SHP77 (cell line): ENCODE measurements at regions not wholly inside any gene's neighbourhood (a gene's known extent, or its start where the extent isn't known, plus 50 kb on each side); places are given as distances from the start of the nearest gene placed in this dataset.

Source experiments
- DNase-seq, 2 experiments: peaks; one replicate each; lab custom pipeline; 2025; lab: John Stamatoyannopoulos, UW

DNA sequence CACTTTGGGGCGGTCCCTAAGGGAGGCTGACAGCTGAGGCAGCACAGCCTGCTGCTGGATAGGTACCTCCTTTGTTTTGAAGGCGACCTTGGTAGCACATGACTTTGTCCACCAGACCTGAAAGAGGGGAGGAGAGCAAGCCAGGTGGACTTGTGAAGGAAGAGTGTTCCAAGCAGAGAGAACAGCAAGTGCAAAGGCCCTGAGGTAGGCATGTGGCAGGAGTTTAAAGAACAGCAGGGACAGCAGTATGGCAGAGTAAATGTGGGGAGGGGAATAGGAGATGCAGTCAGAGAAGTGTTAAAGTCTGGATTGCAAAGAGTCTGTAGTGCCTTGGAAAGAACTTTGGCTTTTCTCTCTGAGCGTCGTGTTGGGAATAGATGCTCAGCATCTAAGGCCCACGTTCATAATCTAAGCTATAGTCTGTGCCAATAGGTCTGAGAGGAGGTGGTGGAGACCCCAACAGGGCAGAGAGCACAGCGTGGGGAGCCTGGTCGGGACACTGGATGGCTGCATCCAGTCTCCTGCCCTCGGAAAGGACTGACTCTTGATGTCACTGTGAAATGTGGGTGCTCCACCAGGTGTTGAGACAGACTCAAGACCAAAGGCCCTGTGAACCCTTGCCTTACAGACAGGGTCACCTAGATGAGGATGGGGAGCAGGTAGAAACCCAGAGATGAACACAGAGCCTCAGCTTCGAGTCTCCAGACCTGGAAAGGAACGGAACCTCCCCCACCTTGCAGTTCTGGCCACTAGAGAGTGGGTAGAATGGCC is 242.1 kb upstream of the PWP1 start:
- DNase-seq = no peak

DNA sequence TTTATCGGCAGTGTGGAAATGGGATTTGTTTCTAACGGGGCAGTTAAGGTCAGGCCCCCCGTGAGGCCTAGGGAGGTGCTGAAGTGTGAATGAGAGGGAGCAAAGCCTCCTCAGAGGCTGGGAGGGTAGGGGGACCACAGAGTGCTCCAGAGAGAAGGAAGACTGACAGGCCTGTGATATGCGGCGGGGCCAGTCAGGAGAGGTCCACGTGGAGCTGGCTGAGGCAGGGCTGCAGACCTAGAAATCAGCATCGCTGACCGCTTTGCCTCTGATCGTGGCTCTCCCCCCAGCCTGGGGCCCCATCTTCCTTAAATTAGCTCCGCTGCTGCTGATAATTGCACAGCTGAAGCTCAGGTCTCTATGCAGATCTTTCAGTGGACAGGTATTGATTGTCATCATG is 240.8 kb upstream of the PWP1 start:
- DNase-seq = no peak

DNA sequence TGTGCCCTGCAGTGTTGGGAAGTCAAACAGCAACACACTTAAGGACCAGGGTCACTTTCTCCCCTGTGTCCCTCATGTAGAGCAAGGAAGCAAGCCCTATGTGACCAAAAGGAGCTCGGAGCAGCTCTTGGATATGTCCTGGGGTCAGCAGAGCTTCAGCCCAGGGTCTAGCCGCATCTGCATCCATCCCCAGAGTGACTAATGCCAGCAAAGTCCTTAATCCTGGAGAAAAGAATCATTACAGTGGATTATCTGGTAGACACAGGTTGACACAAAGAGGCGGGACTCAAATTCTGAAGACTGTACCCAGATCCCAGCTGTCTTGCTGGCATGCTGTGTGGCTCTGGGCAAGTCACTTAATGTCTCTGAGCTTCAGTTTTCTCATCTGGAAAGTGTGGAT is 239.1 kb upstream of the PWP1 start:
- no peak for DNase-seq

DNA sequence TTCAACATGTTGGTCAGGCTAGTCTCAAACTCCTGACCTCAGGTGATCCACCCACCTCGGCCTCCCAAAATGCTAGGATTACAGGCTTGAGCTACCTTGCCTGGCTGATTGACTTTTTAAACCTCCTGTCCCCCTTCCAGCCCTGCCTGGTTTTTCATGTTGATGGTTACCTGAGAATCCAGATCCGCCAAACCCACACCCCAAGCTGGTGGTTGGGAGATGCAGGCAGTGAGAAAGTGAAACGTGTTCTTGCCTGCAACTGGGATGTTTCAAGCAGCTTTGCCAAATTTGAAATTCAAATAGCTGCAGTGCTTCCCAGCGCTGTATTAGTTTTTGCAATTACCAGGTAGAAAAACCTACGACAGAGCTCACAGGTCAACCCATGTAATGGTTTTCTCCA is 238.3 kb upstream of the PWP1 start:
- no peak for DNase-seq

DNA sequence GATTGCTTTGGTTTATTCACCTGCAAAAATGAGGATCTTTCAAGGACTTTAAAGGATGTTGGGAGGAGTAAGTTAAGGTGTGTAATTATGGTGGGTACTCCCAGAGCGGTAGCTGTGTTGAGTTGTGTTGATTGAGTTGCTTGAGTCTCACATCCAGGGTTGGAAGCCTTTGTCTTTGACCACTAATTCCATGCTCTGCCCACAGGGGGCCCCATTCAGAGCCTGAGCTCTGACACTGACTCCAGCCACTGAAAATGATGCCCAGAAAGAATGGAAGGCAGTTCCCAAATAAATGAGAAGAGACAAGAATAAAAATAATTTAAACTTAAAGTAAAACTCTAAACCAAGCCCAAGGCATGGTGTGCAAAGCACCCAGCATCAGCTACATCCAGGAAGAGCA is 237.4 kb upstream of the PWP1 start:
- peak in 1 of 2 experiments; percentile 12 for DNase-seq

DNA sequence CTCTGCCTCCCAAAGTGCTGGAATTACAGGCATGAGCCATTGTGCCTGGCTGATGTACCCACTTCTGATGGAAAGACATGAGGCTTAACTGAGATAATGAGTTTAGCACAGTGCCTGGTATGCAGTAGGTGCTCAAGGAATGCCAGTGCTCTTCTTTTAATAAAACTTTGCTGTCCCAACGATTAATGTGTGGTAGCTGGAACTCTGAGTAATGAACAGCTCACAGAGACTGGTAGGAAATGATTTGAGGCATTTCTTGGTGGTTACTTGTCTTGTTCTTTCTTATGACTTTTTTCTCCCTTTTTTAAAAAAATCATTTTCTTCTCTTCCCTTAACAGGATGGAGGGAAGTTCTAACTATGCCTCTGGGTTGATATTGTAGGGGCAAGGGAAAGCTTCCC is 235.7 kb upstream of the PWP1 start:
- no peak for DNase-seq

DNA sequence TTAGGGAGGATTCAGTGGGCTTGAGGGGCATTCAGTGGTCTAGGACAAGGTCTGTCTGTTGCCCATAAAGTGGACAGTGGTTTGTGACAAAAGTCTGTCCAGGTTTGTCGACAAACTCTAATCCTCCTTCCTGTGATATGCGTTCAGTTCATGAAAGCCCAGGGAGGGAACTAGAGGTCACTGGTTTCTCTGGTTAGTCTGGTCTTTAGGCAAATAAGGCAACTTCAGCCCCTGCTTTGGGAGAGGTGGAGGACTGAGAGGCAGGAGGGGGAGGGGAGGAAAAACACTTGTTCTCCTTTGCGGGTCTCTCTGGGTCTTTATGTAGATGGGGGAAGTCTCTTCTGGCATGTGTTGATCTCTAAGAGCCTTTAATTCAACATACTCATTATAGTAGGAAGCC is 235.1 kb upstream of the PWP1 start:
- no peak for DNase-seq

DNA sequence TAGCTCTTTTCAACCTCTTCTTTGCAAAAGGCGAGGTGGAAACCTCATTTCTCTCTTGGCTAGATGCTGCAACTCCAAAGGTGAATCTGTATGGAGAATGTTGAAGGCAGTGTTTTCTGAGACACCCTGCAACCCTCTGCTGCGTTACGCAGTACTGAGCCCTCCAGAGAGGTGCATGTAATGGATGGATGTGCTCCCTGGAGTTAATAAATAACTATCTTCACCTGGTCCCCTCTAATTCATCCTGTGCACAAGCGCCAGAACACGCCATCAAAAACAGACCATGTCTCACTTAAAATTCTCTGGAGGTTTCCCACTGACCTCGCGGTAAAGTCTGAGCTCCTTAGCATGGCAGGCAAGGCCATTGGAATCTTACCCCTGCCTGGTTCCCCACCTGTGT is 234.4 kb upstream of the PWP1 start:
- no peak for DNase-seq

DNA sequence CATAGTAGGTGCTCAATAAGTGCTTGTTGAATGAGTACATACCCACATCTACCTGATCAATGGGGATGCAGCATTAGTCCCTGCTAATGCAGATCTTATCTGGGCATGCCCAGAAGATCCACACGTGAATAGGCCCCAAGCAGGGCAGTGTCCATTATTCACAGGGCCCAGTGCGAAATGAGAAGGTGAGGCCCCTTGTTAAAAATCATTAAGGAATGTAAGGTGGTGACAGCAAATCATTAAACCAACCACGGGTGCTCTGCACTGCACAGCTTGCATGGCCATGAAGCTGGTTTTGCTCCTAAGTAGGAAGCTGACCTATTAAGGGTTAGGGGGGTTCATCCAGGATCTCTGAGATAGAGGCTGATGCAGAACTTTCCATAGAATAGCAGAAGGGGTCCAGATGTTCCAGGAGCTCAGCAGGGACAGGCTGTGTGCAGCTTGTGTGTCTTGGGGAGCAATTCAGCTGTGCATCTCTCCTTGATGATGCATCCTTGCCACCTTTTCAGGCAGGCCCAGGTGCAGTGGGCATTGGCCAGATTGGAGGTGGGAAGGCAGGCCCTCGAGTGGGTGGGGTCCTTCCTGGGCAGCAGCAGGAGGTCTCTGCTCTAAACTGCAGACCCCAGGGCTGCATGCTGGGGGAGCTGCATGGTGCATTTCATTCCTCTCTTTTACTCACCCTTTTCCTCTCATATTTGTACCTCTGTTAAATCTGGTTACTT is 231.3 kb upstream of the PWP1 start:
- DNase-seq = no peak

DNA sequence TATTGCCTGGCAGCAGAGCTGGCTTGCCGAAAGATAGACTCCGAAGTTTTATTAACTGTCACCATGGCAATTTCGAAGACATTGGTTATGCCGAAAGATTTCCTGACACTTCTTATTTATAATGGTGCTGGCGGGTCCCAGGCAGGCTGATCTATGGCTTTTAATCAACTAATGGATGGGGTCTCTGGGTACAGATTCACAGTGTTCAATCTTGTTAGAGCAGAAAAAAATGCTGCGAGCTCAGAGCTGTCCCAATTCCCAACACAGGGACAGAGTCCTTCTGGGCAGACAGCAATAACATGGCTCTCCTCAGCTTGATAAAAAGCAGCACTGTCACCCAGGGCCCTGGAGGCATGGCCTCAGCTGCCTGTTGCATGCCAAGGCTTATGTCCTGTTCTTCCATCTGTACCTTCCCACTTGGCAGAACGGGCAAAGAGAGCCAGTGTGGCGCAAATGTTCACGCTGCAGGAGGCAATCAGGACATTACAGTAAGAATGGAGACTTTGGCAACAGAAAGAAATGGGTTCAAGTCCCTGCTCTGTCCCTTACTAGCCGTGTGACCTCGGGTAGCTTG is 228.2 kb upstream of the PWP1 start:
- DNase-seq = no peak

DNA sequence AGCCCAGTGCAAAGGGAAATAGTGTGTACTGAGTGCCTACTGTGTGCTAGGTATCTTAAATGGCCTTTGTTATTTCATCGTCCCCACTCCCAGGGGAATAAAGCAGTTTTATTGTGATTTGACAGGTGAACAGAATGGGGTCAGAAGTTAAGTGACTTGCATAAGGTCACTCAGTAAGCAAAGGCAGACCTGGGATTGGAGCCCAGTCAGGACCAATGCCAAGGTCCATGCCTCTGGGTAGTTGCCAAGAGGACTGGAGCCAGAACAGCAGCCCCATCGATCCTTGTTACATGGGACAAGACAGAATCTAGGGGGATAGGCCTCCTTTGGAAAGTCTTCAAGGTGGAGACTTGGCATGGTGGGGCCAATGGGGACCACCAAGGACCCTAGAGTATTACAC is 227.4 kb upstream of the PWP1 start:
- DNase-seq = no peak

DNA sequence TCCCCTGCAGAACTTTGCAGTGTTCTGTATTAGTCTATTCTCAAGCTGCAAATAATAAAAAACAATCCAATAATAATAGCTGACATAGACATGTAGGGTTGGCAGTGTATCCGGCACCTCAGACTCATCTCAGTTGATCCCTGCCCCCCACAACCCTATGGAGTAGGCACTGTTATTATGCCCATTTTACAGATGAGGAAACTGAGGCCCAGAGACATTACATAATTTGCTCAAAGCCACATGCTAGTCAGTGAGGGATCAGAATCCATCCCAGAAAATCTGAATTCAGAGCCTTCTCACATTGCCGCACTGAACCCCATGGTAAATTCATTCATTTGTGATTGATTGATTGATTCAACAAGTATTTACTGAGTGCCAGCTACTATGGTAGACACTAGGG is 226.6 kb upstream of the PWP1 start:
- DNase-seq = no peak

DNA sequence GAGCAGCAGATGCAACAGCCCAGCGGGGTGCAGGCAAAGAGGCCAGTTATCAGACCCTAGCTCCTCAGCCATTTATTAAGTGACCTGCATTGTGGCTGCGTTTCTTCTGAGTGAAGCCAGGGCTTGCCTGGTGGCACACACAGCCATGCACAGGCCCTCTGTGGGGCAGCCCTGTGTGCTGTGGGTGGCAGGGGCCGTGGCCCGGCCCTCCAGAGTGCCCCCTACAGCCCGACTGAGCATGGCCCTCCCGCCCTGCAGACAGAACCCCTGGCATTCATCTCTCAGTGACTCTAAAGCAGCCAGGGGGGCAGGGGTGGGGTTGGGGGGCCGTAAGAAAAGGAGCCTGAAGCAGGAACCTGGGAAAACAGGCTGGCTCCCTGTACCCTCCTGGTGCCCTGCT is 226.0 kb upstream of the PWP1 start:
- no peak for DNase-seq

DNA sequence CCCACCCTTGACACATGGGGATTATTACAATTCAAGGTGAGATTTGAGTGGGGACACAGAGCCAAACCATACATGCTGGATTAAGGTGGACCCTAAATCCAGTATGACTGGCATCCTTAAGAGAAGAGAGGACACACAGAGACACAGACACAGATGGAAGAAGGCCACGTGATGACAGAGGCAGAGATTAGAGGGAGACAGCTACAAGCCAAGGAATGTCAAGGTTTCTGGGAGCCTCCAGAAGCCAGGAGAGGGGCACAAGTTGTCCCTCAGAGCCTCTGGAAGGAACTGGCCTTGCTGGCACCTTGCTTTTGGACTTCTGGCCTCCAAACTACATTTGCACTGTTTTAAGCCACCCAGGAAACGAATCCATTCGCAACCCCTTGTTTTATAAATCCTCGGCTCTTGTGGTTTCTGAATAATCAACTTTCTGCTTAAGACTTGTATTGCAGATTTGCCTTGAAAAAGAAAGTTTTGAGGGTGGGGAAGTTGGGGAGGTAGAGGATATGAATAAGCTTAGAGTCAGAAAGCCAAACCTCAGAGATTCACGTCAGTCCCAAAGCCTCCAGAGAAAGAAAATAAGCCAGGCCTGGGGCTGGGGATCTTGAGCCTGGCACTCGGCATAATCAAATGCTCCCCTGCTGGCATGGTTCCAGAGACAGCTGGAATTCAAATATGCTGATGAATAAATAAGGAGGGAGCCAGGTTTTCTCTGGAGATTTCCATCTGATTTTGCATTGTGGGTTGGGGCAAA is 224.2 kb upstream of the PWP1 start:
- no peak for DNase-seq

DNA sequence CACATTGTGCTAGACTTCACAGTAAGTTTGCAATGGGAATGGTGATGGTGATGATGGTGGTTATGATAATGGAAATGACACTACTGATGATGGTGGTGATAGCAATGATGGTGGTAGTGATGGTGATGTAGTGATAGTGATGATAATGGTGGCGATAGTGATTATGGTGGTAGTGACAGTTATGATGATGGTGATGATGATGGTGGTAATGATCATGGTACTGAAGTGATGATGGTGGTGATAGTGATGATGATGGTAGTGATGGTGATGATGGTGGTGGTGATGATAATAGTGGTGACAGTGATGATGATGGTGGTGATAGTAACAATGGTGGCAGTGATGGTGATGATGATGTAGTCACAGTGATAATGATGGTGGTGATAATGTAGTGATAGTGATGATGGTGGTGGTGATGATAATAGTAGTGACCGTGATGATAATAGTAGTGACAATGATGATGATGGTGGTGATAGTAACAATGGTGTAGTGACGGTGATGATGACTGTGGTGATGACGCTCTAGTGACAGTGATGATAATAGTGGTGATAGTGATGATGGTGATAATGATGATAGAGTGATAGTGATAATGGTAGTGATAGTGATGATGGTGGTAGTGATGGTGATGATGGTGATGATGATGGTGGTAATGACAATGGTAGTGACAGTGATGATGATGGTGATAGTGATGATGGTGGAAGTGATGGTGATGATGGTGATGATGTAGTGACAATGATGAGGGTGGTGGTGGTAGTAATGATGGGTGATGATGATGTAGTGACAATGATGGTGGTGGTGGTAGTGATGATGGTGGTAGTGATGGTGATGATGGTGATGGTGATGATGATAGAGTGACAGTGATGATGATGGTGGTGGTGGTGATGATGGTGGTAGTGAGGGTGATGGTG is 222.9 kb upstream of the PWP1 start:
- no peak for DNase-seq

DNA sequence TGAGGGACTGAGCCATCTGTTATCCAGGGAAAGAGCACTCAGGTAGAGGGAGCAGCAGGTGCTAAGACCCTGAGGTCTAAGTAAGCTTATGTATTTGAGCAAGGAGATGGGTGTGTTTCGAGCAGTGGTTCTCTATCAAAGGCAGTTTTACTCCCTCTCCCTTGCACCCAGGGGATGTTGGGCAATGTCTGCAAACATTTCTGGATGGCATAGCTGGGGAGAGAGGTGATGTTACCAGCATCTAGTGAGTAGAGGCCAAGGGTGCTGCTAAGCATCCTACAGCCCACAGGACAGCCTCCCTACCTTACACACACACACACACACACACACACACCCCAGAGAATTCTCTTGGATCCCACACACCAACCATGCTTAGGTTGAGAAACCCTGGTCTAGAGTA is 221.0 kb upstream of the PWP1 start:
- no peak for DNase-seq

DNA sequence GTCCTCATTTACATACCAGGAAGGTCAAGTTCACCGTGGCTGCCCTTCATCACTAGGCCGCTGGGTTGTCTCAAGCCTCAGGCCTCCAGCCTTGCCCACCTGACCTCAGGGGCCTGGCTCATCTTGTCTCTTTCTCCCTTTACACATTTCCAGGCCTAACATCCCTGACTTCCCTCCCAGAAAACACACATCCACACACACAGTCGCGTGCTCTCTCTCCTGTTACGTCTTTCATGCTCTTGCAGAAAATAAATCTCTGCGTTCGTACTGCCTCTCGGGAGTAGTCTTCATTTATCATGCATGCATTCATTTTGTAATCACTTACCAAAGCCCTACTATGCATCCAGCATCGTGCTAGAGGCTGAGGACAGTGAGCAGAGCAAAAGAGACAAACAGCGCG is 220.0 kb upstream of the PWP1 start:
- no peak for DNase-seq

DNA sequence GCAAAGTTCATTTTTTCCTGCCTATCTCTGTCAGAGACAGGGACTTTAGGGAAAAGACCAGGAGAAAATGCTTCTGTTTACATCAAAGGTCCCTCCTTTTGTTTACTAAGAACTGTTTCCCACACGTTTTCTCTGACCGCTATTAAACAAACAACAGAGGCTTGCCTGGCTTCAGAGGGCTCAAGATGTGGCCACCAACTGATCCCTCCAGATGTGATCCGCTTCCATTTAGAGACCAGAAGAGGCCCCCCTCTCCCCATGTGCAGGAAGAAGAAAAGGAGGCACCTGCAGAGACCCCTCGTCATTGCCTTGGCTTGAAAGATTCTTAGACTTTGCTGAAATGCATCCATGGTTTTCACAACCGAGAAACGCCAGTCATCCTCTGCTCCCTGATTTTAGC is 217.9 kb upstream of the PWP1 start:
- no peak for DNase-seq

DNA sequence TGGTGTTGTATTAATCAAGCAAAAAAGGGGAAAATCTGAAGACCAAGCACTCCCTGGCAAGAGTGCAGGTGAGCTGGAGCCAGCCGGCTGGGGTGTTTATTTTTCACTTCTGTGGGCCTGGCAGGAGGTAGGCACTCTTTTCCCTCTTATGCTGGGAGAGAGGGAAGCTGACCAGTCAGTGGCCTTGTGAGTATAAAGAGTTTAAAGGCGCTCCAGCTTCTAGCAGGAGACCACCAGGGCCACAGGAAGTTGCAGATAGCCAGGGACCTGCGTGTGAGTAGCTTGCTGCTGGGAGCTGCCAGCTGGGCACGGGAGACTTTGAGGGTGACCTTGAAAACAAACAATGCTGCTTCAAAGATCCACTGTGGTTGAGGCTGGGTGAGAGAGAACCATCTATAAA is 217.4 kb upstream of the PWP1 start:
- DNase-seq = no peak

DNA sequence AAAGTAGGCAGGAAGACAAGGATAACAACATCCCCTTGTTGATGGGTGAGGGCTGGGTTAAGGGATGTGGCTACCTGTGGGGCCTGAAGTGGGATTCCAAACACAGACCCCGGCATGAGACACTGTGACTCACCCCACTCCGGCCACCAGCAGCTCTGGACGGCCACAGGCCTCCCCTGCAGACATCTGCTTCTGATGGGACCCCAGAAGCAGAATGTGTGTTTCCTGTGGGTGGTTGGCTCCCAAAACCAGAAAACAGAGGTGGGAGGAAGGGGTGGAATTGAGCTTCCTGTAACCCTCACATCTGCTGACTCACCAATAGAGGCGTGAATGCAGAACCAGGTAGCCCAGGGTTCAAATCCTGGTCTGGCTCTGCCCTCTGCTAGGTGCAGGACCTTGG is 216.6 kb upstream of the PWP1 start:
- no peak for DNase-seq

DNA sequence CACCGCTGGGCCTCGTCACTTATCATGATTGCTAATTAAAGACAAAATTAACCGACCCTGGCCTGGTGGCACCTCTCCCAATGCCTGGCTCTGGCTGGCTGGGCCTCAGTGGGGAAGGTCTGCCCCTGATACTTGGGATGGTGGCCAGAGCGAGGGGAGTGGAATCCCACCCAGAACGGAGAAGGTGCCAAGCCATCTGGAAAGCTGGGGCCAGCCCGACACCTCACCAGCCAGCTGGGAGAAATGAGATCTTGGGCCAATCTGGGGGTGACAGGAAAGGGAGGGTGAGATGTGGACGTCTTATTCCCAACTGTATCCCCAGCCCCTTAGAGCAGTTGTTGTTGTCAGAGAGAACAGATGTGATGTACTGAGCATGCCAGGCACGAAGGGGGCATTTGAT is 215.0 kb upstream of the PWP1 start:
- no peak for DNase-seq

DNA sequence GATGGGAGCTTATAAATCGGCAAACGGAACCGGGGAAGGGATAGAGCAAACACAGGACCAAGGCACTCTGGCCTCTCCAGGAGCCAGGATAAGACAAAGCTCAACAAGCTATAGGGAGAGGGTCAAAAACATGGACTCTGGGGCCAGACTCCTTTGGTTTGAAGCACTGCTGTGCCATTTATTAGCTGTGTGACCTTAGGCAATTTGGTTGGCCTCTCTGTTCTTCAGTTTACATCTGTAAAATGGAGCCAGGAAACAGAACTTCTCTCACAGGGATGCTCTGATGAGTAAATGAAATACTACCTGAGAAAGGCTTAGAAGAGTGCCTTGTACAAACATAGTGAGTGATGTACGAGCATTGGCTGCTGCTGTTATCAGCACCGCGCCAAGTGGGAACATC is 213.3 kb upstream of the PWP1 start:
- no peak for DNase-seq
